Central memory CD8-positive, alpha-beta T cell (primary cell): ENCODE measurements at regions not wholly inside any gene's neighbourhood (a gene's known extent, or its start where the extent isn't known, plus 50 kb on each side); places are given as distances from the start of the nearest gene placed in this dataset.

Experiments
- ATAC-seq: fragments of 150-1000 bp; cut with Tn5 transposase; replicated peaks from 2 replicates; pipeline ENCODE4 v1.10.0; 2022; ENCODE audit warnings: mild to moderate bottlenecking, moderate FRiP score, moderate number of reproducible peaks; ENCODE audit not compliant: poor library complexity, severe bottlenecking; ENCODE audit errors: extremely low read depth
- DNase-seq, 2 donors: peaks; one replicate each; pipeline ENCODE4 v3.0.0; 2021; ENCODE audit warnings: low spot score in 2 of 2
- H3K27ac Mint-ChIP-seq: one replicate; pipeline ENCODE4 v1.8.0; 2022; ENCODE audit warnings: low read depth, mild to moderate bottlenecking, moderate library complexity, mixed read lengths
- H3K27me3 Mint-ChIP-seq: one replicate; pipeline ENCODE4 v1.8.0; 2022; ENCODE audit warnings: mixed read lengths
- H3K36me3 Mint-ChIP-seq: one replicate; pipeline ENCODE4 v1.8.0; 2022; ENCODE audit warnings: mild to moderate bottlenecking, moderate library complexity, mixed read lengths; ENCODE audit not compliant: insufficient read depth
- H3K4me1 Mint-ChIP-seq: one replicate; pipeline ENCODE4 v1.8.0; 2022; ENCODE audit warnings: mixed read lengths
- H3K4me3 Mint-ChIP-seq: one replicate; pipeline ENCODE4 v1.8.0; 2022; ENCODE audit warnings: mild to moderate bottlenecking, moderate library complexity, mixed read lengths
- H3K9me3 Mint-ChIP-seq: one replicate; pipeline ENCODE4 v1.8.0; 2022; ENCODE audit warnings: mixed read lengths

DNA sequence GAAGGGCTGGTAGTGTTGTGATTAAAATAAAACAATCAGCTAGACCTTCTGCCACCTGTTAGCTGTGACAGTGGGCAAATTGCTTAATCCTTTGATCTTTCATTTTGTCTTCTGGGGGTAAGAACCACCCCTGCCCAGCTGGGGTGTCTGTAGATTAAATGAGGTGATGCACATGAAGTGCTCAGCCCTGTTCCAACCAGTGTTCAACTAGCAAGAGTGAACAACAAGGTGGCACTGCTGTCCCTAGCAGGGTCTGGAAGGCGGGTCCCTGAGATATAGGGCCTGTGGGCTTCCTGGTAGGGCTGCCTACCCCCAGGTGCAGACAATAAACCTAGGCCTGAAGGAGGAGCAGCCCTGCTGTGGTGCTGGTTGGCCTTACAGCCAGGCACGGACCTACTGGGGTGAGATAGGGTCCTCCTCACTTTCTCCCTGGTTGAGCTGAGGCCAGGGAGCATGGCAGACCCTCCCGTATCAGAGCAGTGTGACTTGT, 60.6 kb downstream of the ARL6IP4 start:
- DNase-seq: no peak
- no peak overlapping the region for H3K4me3 Mint-ChIP-seq
- no peaks in the 10 kb centered on the region for H3K9me3 Mint-ChIP-seq
- no peak overlapping the region for H3K27ac Mint-ChIP-seq
- ATAC-seq: no peak
- no peaks in the 10 kb centered on the region for H3K27me3 Mint-ChIP-seq
- peaks cover 2% of the 10 kb centered on the region for H3K36me3 Mint-ChIP-seq
- peaks cover 24% of the 10 kb centered on the region for H3K4me1 Mint-ChIP-seq

DNA sequence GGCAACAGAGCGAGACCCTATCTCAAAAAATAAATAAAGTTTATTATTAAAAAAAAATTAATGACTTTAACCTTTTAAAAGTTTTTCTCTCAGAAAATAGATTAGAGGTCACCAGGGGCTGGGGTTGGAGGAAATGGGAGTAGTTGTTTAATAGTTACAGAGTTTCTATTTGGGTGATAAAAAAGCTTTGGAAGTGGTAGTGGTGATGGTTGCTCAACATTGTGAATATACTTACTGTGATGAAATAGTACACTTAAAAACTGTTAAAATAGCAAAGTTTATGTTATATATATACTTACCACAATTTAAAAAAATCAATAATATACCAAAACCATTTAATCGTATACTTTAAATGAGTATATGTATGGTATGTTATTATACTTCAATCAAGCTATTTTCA, 59.6 kb downstream of the ARL6IP4 start:
- no peaks in the 10 kb centered on the region for H3K9me3 Mint-ChIP-seq
- ATAC-seq (no peak), DNase-seq (no peak)
- peaks cover 22% of the 10 kb centered on the region for H3K4me1 Mint-ChIP-seq
- H3K27ac Mint-ChIP-seq: no peak overlapping the region
- peaks cover 2% of the 10 kb centered on the region for H3K36me3 Mint-ChIP-seq
- no peaks in the 10 kb centered on the region for H3K27me3 Mint-ChIP-seq
- H3K4me3 Mint-ChIP-seq: no peak overlapping the region

DNA sequence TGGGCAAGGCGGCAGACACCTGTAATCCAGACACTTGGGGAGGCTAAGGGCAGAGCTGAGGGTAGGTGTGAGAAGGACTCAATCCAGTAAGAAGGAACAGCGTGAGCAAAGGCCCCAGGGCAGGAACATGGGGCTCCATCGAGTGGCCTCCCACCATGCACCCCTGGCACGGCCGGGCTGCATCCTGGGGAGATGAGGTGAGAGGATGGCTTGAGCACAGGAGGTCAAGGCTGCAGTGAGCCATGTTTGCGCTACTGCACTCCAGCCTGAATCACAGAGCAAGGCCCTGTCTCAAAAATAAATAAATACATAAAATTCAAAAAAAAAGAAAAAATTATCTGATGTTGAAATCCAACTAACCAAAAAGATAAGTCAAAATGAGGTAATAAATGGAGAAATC, 58.5 kb downstream of the ARL6IP4 start:
- DNase-seq (no peak), ATAC-seq (no peak)
- Mint-ChIP-seq H3K36me3 (peaks cover 2% of the 10 kb centered on the region), H3K4me1 (peaks cover 12% of the 10 kb centered on the region), H3K4me3 (no peak overlapping the region), H3K9me3 (no peaks in the 10 kb centered on the region), H3K27ac (no peak overlapping the region), H3K27me3 (no peaks in the 10 kb centered on the region)

- no peak for DNase-seq
- H3K36me3 Mint-ChIP-seq: peaks cover 5% of the 10 kb centered on the region
- H3K27me3 Mint-ChIP-seq: no peaks in the 10 kb centered on the region
Measured at GRCh38 chr12:123038486-123038885, 58.0 kb downstream of the ARL6IP4 start.

DNA sequence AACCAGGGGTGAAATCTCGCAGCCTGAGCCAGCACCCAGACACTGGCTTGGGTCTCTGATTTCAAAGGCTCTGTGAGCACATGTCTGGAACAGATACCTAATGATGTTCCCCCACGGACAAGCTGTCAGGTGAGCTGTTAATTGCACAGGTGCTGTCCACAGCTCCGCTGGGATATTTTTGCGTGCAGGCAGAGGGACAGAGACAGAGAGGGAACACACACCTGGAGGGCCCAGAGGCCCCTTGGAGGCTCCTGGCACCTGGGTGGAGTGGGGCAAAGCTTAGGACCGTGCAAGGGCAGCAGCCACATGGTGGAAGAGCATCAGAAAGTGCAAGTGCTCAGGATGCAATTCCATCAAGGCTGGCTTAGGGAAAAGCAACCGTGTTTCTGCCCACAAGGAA, 57.3 kb downstream of the ARL6IP4 start:
- DNase-seq (no peak), ATAC-seq (no peak)
- Mint-ChIP-seq H3K9me3 (no peaks in the 10 kb centered on the region), H3K36me3 (peaks cover 6% of the 10 kb centered on the region), H3K27ac (no peak overlapping the region), H3K27me3 (no peaks in the 10 kb centered on the region), H3K4me3 (no peak overlapping the region), H3K4me1 (peaks cover 10% of the 10 kb centered on the region)

More at GRCh38 chr12:123038486-123038885, 58.0 kb downstream of the ARL6IP4 start:
- Mint-ChIP-seq H3K4me1 (peaks cover 12% of the 10 kb centered on the region), H3K27ac (no peak overlapping the region), H3K4me3 (no peak overlapping the region), H3K9me3 (no peaks in the 10 kb centered on the region)
- no peak for ATAC-seq

DNA sequence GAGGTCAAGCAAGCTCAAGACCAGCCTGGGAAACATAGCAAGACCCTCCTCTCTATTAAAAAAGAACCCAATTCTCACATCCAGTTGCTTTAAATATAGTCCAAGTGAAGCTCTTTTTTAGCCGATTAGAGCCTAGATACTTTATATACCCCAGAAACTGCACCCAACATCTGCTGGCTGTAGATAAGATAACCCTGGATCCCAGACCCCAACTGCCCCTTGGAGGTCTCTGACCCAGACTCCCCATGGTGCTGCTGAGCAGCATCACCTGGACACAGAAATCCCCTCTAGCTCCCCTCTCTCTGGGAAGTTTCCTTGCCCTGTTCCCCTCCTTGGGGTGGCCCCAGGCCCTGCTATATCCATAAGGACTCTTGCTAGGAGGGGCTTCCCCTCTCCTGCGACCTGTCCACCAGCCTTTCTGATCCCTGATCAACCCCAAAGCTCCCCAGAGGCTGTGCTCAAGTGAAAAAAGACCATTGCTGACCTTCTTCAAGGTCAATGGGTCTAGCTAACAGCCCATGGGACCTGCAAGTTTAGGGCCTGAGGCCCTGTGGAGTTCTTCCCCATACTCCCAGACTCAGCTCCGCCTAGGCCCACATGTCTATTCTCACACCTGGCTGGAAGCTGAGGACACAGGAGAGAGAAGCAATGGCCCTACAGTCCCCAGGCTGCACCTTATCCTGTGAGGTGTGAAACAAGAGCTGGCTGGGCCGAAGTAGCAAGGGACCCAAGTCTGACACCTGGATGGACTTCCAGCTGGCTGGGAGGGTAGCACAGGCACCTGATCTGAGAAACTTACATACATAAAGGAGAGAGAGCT, 56.2 kb downstream of the ARL6IP4 start:
- DNase-seq: no peak
- Mint-ChIP-seq H3K27me3 (no peaks in the 10 kb centered on the region), H3K27ac (no peak overlapping the region), H3K4me3 (no peak overlapping the region), H3K36me3 (peaks cover 3% of the 10 kb centered on the region), H3K4me1 (peaks cover 10% of the 10 kb centered on the region), H3K9me3 (no peaks in the 10 kb centered on the region)
- ATAC-seq: no peak

- H3K27ac Mint-ChIP-seq: no peak overlapping the region
- ATAC-seq (no peak), DNase-seq (no peak)
- no peaks in the 10 kb centered on the region for H3K27me3 Mint-ChIP-seq
- H3K36me3 Mint-ChIP-seq: peaks cover 3% of the 10 kb centered on the region
- H3K9me3 Mint-ChIP-seq: no peaks in the 10 kb centered on the region
- H3K4me3 Mint-ChIP-seq: no peak overlapping the region
- peaks cover 10% of the 10 kb centered on the region for H3K4me1 Mint-ChIP-seq
Measured at GRCh38 chr12:123035841-123036240, 55.4 kb downstream of the ARL6IP4 start.

DNA sequence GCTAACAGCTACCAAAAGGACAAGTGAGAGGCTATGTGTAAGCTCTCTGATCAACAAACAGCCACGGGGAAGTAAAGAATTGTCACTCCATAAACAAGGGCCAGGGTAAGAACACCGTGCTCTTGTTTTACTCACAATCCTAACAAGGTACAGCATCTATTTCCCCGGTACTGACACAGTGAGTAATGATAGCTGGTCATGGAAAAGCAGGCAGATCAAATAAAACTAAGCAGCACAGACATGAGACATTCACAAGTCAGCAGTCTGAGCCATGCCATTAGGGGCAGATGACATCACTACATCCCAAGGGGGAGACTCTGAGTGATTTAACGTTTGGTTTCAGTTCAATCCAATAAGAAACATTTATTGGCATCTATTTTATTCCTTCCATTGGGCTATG, 54.4 kb downstream of the ARL6IP4 start:
- peaks cover 3% of the 10 kb centered on the region for H3K36me3 Mint-ChIP-seq
- H3K4me1 Mint-ChIP-seq: peaks cover 10% of the 10 kb centered on the region
- no peak overlapping the region for H3K4me3 Mint-ChIP-seq

GRCh38 chr12:123034022-123034541, 53.6 kb downstream of the ARL6IP4 start:
- DNase-seq (no peak), ATAC-seq (no peak)
- Mint-ChIP-seq H3K9me3 (no peaks in the 10 kb centered on the region), H3K27me3 (no peaks in the 10 kb centered on the region), H3K27ac (no peak overlapping the region), H3K4me3 (no peak overlapping the region), H3K36me3 (peaks cover 3% of the 10 kb centered on the region), H3K4me1 (peaks cover 10% of the 10 kb centered on the region)

More for the DNA sequence above, 54.4 kb downstream of the ARL6IP4 start:
- DNase-seq: no peak
- Mint-ChIP-seq H3K27ac (peak overlapping the region; percentile 8), H3K27me3 (no peaks in the 10 kb centered on the region), H3K9me3 (no peaks in the 10 kb centered on the region)
- ATAC-seq: no peak

GRCh38 chr12:123033392-123034021, 53.0 kb downstream of the ARL6IP4 start:
- H3K9me3 Mint-ChIP-seq: no peaks in the 10 kb centered on the region
- peaks cover 3% of the 10 kb centered on the region for H3K36me3 Mint-ChIP-seq
- H3K27me3 Mint-ChIP-seq: no peaks in the 10 kb centered on the region
- no peak overlapping the region for H3K4me3 Mint-ChIP-seq
- no peak for DNase-seq
- no peak for ATAC-seq
- no peak overlapping the region for H3K27ac Mint-ChIP-seq
- H3K4me1 Mint-ChIP-seq: peaks cover 10% of the 10 kb centered on the region

DNA sequence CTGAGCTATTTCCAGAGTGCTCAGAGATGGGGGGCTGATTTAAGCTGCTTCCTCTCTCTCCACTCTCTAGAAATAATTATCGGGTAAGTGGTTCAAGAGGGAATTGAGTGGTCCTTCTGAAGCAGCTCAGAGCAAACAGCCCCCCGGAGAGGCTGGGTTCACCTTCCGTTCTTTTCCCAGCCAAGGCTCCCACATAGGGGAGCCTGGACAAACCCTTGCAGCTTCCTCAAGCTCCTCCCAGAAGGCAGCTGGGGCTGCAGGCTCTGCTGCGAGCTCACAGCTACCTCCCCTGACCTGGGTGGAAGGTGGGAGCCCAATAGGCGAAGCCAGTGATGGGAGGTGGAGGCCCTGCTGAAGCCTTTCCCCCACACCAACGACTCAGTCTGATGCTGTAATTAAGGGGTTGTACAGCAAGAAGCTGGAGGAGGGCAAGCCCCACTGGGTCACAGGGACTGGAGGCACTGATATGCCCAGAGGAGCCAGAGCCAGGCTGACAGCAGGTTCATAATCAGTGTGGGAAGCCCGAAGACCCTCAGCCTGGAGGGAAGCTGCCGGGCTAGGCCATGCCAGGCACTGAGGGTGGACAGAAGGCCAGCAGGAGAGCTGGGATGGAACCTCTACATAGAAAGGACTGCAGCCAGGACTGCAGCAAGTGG, 52.4 kb downstream of the ARL6IP4 start:
- H3K4me1 Mint-ChIP-seq: peaks cover 10% of the 10 kb centered on the region
- no peak overlapping the region for H3K27ac Mint-ChIP-seq

More for the DNA sequence above, 52.4 kb downstream of the ARL6IP4 start:
- no peak overlapping the region for H3K4me3 Mint-ChIP-seq
- DNase-seq: no peak
- no peaks in the 10 kb centered on the region for H3K9me3 Mint-ChIP-seq
- peaks cover 3% of the 10 kb centered on the region for H3K36me3 Mint-ChIP-seq
- no peaks in the 10 kb centered on the region for H3K27me3 Mint-ChIP-seq
- no peak for ATAC-seq
